Esophagus muscularis mucosa (tissue), 4 donors: ENCODE measurements at regions not wholly inside any gene's neighbourhood (a gene's known extent, or its start where the extent isn't known, plus 50 kb on each side); places are given as distances from the start of the nearest gene placed in this dataset.
"Not testable (repeated sequence)": the region's sequence is repeated elsewhere in the genome, so short reads cannot be mapped to it uniquely, and the experiment has no call there.

Experiments used
- EP300 ChIP-seq: sonication (generic); formaldehyde crosslinking; IDR thresholded peaks from one replicate; pipeline ENCODE4 v1.6.1; 2017; ENCODE audit warnings: antibody characterized with exemption
- POLR2A ChIP-seq: fragments of 450-650 bp; IDR thresholded peaks from one replicate; pipeline ENCODE4 v1.6.1; 2017; ENCODE audit warnings: antibody characterized with exemption, moderate library complexity, mild to moderate bottlenecking, low read depth
- TF ChIP-seq, protein P1 (sequence below), 3 experiments: fragments of 200-600 bp in 2 of 3; fragments of 450-650 bp in 1 of 3; sonication (generic) in 2 of 3; IDR thresholded peaks; one replicate each; pipeline ENCODE4 v1.5.1; 2017 to 2019; ENCODE audit warnings: antibody characterized with exemption in 3 of 3, mild to moderate bottlenecking in 2 of 3, moderate library complexity in 1 of 3

DNA sequence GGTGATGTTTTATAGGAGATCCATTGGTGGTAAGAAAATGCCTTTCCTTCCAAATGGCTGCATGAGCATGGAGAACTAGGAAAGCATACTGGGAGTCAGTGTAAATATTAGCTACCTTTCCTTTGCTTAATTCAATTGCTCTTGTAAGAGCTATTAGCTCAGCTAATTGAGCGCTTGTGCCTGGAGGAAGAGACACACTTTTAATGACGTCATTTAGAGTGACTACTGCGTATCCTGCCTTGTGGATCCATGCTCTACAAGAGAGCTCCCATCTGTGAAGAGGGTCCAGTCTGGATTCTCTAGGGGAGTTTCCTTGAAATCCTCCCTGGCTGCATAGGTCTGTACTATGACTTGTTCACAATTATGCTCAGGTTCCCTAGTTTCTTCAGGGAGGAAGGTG is 63.8 kb upstream of the ARRDC3 start:
- TF ChIP-seq POLR2A, EP300: not testable (repeated sequence)
- TF ChIP-seq, protein P1, sequence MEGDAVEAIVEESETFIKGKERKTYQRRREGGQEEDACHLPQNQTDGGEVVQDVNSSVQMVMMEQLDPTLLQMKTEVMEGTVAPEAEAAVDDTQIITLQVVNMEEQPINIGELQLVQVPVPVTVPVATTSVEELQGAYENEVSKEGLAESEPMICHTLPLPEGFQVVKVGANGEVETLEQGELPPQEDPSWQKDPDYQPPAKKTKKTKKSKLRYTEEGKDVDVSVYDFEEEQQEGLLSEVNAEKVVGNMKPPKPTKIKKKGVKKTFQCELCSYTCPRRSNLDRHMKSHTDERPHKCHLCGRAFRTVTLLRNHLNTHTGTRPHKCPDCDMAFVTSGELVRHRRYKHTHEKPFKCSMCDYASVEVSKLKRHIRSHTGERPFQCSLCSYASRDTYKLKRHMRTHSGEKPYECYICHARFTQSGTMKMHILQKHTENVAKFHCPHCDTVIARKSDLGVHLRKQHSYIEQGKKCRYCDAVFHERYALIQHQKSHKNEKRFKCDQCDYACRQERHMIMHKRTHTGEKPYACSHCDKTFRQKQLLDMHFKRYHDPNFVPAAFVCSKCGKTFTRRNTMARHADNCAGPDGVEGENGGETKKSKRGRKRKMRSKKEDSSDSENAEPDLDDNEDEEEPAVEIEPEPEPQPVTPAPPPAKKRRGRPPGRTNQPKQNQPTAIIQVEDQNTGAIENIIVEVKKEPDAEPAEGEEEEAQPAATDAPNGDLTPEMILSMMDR (IDR thresholded peaks at IDR 0.05): not testable (repeated sequence)
